ENCODE measurements at regions not wholly inside any gene's neighbourhood (a gene's known extent, or its start where the extent isn't known, plus 50 kb on each side); places are given as distances from the start of the nearest gene placed in this dataset.
"Not testable (repeated sequence)": the region's sequence is repeated elsewhere in the genome, so short reads cannot be mapped to it uniquely, and the experiment has no call there.

DNA sequence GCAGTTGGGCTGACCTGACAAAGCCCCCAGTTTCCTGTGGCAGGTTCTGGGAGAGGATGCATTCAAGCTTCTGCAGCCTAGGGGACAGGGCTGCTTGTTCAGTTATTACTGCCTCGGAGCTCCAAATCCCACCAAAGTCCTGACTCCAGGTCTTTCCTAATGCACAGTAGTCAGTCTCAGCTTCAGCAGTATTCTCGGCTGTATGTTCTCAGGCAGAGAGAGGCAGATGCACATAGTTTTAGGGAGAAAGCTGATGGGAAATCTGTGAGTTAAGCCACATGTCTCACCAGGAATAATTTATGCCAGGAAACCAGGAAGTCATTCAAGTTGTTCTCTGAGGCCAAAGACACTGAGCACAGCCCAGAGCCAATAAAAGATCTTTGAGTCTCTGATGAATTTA is 75.3 kb upstream of the BLTP1 start:
- TF ChIP-seq, protein P1, sequence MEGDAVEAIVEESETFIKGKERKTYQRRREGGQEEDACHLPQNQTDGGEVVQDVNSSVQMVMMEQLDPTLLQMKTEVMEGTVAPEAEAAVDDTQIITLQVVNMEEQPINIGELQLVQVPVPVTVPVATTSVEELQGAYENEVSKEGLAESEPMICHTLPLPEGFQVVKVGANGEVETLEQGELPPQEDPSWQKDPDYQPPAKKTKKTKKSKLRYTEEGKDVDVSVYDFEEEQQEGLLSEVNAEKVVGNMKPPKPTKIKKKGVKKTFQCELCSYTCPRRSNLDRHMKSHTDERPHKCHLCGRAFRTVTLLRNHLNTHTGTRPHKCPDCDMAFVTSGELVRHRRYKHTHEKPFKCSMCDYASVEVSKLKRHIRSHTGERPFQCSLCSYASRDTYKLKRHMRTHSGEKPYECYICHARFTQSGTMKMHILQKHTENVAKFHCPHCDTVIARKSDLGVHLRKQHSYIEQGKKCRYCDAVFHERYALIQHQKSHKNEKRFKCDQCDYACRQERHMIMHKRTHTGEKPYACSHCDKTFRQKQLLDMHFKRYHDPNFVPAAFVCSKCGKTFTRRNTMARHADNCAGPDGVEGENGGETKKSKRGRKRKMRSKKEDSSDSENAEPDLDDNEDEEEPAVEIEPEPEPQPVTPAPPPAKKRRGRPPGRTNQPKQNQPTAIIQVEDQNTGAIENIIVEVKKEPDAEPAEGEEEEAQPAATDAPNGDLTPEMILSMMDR (IDR thresholded peaks at IDR 0.05): not testable (repeated sequence)
- not testable (repeated sequence) for TF ChIP-seq POLR2A (IDR thresholded peaks at IDR 0.05)
